ENCODE measurements at regions not wholly inside any gene's neighbourhood (a gene's known extent, or its start where the extent isn't known, plus 50 kb on each side); places are given as distances from the start of the nearest gene placed in this dataset.
"Not testable (repeated sequence)": the region's sequence is repeated elsewhere in the genome, so short reads cannot be mapped to it uniquely, and the experiment has no call there.

- TF ChIP-seq, protein P1, sequence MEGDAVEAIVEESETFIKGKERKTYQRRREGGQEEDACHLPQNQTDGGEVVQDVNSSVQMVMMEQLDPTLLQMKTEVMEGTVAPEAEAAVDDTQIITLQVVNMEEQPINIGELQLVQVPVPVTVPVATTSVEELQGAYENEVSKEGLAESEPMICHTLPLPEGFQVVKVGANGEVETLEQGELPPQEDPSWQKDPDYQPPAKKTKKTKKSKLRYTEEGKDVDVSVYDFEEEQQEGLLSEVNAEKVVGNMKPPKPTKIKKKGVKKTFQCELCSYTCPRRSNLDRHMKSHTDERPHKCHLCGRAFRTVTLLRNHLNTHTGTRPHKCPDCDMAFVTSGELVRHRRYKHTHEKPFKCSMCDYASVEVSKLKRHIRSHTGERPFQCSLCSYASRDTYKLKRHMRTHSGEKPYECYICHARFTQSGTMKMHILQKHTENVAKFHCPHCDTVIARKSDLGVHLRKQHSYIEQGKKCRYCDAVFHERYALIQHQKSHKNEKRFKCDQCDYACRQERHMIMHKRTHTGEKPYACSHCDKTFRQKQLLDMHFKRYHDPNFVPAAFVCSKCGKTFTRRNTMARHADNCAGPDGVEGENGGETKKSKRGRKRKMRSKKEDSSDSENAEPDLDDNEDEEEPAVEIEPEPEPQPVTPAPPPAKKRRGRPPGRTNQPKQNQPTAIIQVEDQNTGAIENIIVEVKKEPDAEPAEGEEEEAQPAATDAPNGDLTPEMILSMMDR (IDR thresholded peaks at IDR 0.05) = no peak
- no peak for TF ChIP-seq POLR2A (IDR thresholded peaks at IDR 0.05)
- no peak for DNase-seq
- Histone ChIP-seq H3K36me3 (no peaks in the 10 kb centered on the region), H3K9me3 (no peaks in the 10 kb centered on the region), H3K4me1 (no peaks in the 10 kb centered on the region), H3K27ac (no peak overlapping the region), H3K27me3 (no peaks in the 10 kb centered on the region), H3K4me3 (no peak overlapping the region)
- intact Hi-C loops (cut with DNase I; ENCODE audit: low total_unique reads) = no loop called here
Observed at GRCh38 chr17:54372069-54372749, 528.4 kb upstream of the TOM1L1 start.

DNA sequence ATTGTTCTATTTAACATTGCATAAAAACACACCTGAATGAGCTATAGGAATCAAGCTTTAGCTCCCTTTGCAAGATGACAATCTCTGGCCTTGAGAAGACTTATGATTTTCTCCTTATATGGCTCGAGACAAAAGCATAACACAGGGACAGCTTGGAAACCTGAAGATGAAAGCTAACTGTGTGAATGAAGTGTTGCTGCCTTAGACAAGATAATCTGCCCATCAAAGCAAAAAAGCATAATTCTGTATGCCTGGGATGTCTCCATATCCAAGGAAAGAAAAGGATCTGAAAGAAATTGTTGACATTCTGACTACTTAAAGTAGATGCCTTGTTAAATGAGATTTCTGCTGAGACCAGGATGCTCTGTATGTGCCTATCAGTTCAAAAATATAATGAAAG lies 526.7 kb upstream of the TOM1L1 start:
- Histone ChIP-seq H3K27ac (no peak overlapping the region), H3K27me3 (no peaks in the 10 kb centered on the region), H3K4me1 (no peaks in the 10 kb centered on the region), H3K9me3 (no peaks in the 10 kb centered on the region), H3K4me3 (no peak overlapping the region), H3K36me3 (no peaks in the 10 kb centered on the region)
- TF ChIP-seq, protein P1 (IDR thresholded peaks at IDR 0.05) = no peak
- no peak for TF ChIP-seq POLR2A (IDR thresholded peaks at IDR 0.05)
- intact Hi-C loops (cut with DNase I; ENCODE audit: low total_unique reads) = no loop called here
- no peak for DNase-seq

GRCh38 chr17:54376409-54376808 lies 524.2 kb upstream of the TOM1L1 start:
- H3K4me3 ChIP-seq; H3K27me3 ChIP-seq; DNase-seq; H3K9me3 ChIP-seq; H3K27ac ChIP-seq; H3K36me3 ChIP-seq; H3K4me1 ChIP-seq; intact Hi-C loops (cut with DNase I; ENCODE audit: low total_unique reads): not testable (repeated sequence)

- no peak overlapping the region for H3K27ac ChIP-seq
- TF ChIP-seq POLR2A (IDR thresholded peaks at IDR 0.05) = no peak
- TF ChIP-seq, protein P1 (IDR thresholded peaks at IDR 0.05) = no peak
- no peaks in the 10 kb centered on the region for H3K27me3 ChIP-seq
- H3K4me3 ChIP-seq = no peak overlapping the region
- no peak for DNase-seq
- H3K4me1 ChIP-seq = no peaks in the 10 kb centered on the region
- intact Hi-C loops (cut with DNase I; ENCODE audit: low total_unique reads) = no loop called here
- no peaks in the 10 kb centered on the region for H3K9me3 ChIP-seq
- H3K36me3 ChIP-seq = no peaks in the 10 kb centered on the region
Observed at GRCh38 chr17:54381482-54381881, 519.2 kb upstream of the TOM1L1 start.

DNA sequence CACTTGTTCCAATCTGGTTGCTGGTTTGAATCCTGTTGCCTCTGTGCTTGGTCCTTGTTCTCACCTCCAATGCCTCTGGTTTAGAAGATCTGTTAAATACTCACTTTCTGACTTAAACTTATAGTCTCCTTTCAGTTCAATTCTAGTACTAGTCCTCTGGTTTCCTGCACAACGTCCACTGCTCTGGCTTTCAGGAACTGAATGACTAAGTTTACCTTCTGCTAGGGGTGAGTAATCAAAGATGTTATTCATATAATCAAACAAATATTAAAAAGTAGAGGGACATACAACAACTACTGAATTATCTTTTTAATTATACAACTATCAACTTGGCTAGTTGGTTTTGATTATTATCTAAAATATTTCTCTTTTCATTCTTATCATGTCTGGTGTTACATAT lies 496.4 kb upstream of the TOM1L1 start:
- DNase-seq = no peak
- H3K27me3 ChIP-seq = no peaks in the 10 kb centered on the region
- H3K4me3 ChIP-seq = no peak overlapping the region
- no peak overlapping the region for H3K27ac ChIP-seq
- H3K4me1 ChIP-seq = no peaks in the 10 kb centered on the region
- no peak for TF ChIP-seq POLR2A (IDR thresholded peaks at IDR 0.05)
- TF ChIP-seq, protein P1 (IDR thresholded peaks at IDR 0.05) = no peak
- H3K36me3 ChIP-seq = no peaks in the 10 kb centered on the region
- no peaks in the 10 kb centered on the region for H3K9me3 ChIP-seq
- intact Hi-C loops (cut with DNase I; ENCODE audit: low total_unique reads) = no loop called here

DNA sequence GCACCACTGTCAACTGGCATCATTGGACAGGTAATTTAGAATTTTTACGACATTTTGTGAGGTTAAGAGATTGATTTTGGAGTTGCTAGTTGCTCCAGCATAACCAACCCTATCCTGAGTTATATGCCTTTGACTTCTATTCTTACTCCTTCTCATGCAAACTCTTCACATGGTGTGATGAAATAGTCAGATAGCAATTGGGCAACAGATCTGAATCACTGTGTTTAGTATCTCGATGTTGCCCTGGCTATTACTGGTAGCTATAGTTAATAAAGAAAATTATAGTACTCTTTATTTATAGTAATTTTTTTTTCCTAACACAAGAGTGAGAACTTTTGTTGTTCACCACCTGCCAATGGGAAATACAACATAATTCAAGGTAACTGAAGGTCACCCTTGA lies 494.8 kb upstream of the TOM1L1 start:
- no peaks in the 10 kb centered on the region for H3K9me3 ChIP-seq
- no peak for DNase-seq
- H3K27me3 ChIP-seq = no peaks in the 10 kb centered on the region
- H3K27ac ChIP-seq = no peak overlapping the region
- H3K4me1 ChIP-seq = no peaks in the 10 kb centered on the region
- no peaks in the 10 kb centered on the region for H3K36me3 ChIP-seq
- H3K4me3 ChIP-seq = no peak overlapping the region
- intact Hi-C loops (cut with DNase I; ENCODE audit: low total_unique reads) = no loop called here
- TF ChIP-seq, protein P1 (IDR thresholded peaks at IDR 0.05) = no peak
- TF ChIP-seq POLR2A (IDR thresholded peaks at IDR 0.05) = no peak

Measured in uterus (tissue), 3 donors.